K562 (cell line): ENCODE measurements at regions not wholly inside any gene's neighbourhood (a gene's known extent, or its start where the extent isn't known, plus 50 kb on each side); places are given as distances from the start of the nearest gene placed in this dataset.
A peak's percentile ranks its signal among the peaks of the same experiment; 100 is the strongest.

Experiments
- CHD1 ChIP-seq: fragments of 200-600 bp; sonication (generic); IDR thresholded peaks from one replicate; pipeline ENCODE4 v1.6.1; 2012; ENCODE audit warnings: mild to moderate bottlenecking, moderate library complexity, low read length, inconsistent platforms
- EP300 ChIP-seq: IDR thresholded peaks from 2 replicates; pipeline ENCODE4 v1.6.1; 2012; ENCODE audit warnings: low read length, improper control_type of control experiment
- GATAD2A ChIP-seq: fragments of 450-650 bp; IDR thresholded peaks from 2 replicates; pipeline ENCODE4 v1.6.1; 2017
- GTF3C2 ChIP-seq: IDR thresholded peaks from 3 replicates; pipeline ENCODE4 v1.6.1; 2011; ENCODE audit warnings: borderline replicate concordance, mild to moderate bottlenecking, moderate library complexity; ENCODE audit not compliant: insufficient read length; ENCODE audit errors: extremely low read depth
- HOXB6 ChIP-seq: fragments of 250-450 bp; sonication (Bioruptor Pico); IDR thresholded peaks from 2 replicates; pipeline ENCODE4 v1.5.1; 2022; ENCODE audit warnings: mild to moderate bottlenecking, borderline replicate concordance
- L3MBTL2 ChIP-seq: fragments of 450-650 bp; IDR thresholded peaks from 2 replicates; pipeline ENCODE4 v1.6.1; 2016; ENCODE audit warnings: mild to moderate bottlenecking, moderate library complexity
- POLR2B ChIP-seq: fragments of 450-650 bp; IDR thresholded peaks from 2 replicates; pipeline ENCODE4 v1.6.1; 2018; ENCODE audit warnings: low read depth; ENCODE audit not compliant: partially characterized antibody
- POU5F1 ChIP-seq: fragments of 150-350 bp; IDR thresholded peaks from 2 replicates; pipeline ENCODE4 v1.6.1; 2014; ENCODE audit warnings: borderline replicate concordance, low read length, low read depth, mild to moderate bottlenecking; ENCODE audit not compliant: partially characterized antibody
- RBBP5 ChIP-seq: fragments of 200-600 bp; sonication (generic); IDR thresholded peaks from 2 replicates; pipeline ENCODE4 v1.6.1; 2012; ENCODE audit warnings: borderline replicate concordance, mild to moderate bottlenecking, low read length, control low read depth, inconsistent platforms; ENCODE audit not compliant: insufficient read depth, poor library complexity, severe bottlenecking
- TAL1 ChIP-seq: fragments of 450-650 bp; IDR thresholded peaks from 2 replicates; pipeline ENCODE4 v1.6.1; 2016; ENCODE audit warnings: mild to moderate bottlenecking
- TCF7L2 ChIP-seq: fragments of 150-350 bp; IDR thresholded peaks from 2 replicates; pipeline ENCODE4 v1.6.1; 2016; ENCODE audit warnings: low read depth, mild to moderate bottlenecking, low read length, moderate library complexity
- ZNF347 ChIP-seq: fragments of 450-650 bp; formaldehyde crosslinking; IDR thresholded peaks from 2 replicates; pipeline ENCODE4 v1.4.0; 2020; ENCODE audit warnings: low read depth, mild to moderate bottlenecking, moderate library complexity
- ZNF444 ChIP-seq: fragments of 250-450 bp; sonication (Bioruptor Pico); IDR thresholded peaks from 2 replicates; pipeline ENCODE4 v1.4.0; 2020; ENCODE audit warnings: mild to moderate bottlenecking, moderate library complexity
- ZNF780A ChIP-seq: fragments of 250-450 bp; sonication (Bioruptor Pico); IDR thresholded peaks from 2 replicates; pipeline ENCODE4 v1.5.0; 2021; ENCODE audit warnings: mild to moderate bottlenecking
- ZSCAN32 ChIP-seq: fragments of 450-650 bp; formaldehyde crosslinking; IDR thresholded peaks from 2 replicates; pipeline ENCODE4 v1.4.0; 2020; ENCODE audit warnings: mild to moderate bottlenecking, moderate library complexity
- TF ChIP-seq, protein P1 (sequence below): fragments of 250-450 bp; sonication (Bioruptor Pico); IDR thresholded peaks from 2 replicates; pipeline ENCODE4 v1.5.0; 2020; ENCODE audit warnings: mild to moderate bottlenecking, borderline replicate concordance
- TF ChIP-seq, protein P2 (sequence below): fragments of 250-450 bp; sonication (Bioruptor Pico); IDR thresholded peaks from 2 replicates; pipeline ENCODE4 v1.5.0; 2021
- TF ChIP-seq, protein P3 (sequence below): fragments of 450-650 bp; IDR thresholded peaks from 2 replicates; pipeline ENCODE4 v1.6.1; 2016
- TF ChIP-seq, protein P4 (sequence below): fragments of 450-650 bp; IDR thresholded peaks from 2 replicates; pipeline ENCODE4 v1.6.1; 2016; ENCODE audit warnings: borderline replicate concordance

DNA sequence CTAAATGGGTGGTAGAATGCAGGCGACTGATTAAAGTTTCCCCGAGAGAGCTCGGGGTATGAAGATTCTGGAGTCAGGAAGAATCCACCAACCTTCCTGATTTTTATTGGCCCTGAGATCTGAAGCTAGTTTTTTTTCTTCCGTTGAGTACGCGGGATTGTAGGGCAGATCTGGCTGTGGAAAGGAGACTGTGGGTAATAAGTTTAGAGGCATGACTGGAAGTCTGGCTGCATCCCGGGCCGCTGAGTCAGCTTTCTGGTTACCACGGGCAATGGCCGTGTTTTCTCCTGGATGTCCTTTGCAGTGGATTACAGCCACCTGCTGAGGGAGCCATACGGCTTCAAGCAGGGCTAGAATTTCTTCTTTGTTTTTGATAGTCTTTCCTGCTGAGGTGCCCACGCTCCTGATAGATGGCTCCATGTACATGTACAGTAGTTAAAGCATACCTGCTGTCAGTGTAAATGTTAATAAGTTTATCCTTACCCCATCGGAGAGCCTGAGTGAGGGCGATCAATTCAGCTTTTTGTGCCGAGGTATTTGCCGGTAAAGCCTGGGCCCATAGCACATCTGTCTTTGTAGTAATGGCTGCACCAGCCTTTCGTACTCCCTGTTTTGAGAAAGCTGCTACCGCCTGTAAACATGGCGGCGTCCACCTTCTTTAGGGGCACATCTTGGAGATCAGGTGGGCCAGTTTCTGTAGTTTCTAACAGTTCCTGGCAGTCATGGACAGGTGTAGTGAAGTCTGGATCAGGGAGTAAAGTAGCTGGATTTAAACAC, 154.0 kb downstream of the TRIM27 start (continued):
- TF ChIP-seq RBBP5 (no peak), L3MBTL2 (peak; percentile 72), POU5F1 (no peak), TCF7L2 (no peak), GATAD2A (no peak), HOXB6 (CRISPR knock-in tag) (no peak), TAL1 (no peak), POLR2B (no peak), EP300 (no peak), GTF3C2 (no peak), CHD1 (no peak), ZNF347 (CRISPR knock-in tag) (no peak), ZNF444 (CRISPR knock-in tag) (no peak), ZNF780A (no peak), ZSCAN32 (CRISPR knock-in tag) (no peak)
- TF ChIP-seq, protein P1, sequence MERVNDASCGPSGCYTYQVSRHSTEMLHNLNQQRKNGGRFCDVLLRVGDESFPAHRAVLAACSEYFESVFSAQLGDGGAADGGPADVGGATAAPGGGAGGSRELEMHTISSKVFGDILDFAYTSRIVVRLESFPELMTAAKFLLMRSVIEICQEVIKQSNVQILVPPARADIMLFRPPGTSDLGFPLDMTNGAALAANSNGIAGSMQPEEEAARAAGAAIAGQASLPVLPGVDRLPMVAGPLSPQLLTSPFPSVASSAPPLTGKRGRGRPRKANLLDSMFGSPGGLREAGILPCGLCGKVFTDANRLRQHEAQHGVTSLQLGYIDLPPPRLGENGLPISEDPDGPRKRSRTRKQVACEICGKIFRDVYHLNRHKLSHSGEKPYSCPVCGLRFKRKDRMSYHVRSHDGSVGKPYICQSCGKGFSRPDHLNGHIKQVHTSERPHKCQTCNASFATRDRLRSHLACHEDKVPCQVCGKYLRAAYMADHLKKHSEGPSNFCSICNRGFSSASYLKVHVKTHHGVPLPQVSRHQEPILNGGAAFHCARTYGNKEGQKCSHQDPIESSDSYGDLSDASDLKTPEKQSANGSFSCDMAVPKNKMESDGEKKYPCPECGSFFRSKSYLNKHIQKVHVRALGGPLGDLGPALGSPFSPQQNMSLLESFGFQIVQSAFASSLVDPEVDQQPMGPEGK, result no peak
- TF ChIP-seq, protein P2, sequence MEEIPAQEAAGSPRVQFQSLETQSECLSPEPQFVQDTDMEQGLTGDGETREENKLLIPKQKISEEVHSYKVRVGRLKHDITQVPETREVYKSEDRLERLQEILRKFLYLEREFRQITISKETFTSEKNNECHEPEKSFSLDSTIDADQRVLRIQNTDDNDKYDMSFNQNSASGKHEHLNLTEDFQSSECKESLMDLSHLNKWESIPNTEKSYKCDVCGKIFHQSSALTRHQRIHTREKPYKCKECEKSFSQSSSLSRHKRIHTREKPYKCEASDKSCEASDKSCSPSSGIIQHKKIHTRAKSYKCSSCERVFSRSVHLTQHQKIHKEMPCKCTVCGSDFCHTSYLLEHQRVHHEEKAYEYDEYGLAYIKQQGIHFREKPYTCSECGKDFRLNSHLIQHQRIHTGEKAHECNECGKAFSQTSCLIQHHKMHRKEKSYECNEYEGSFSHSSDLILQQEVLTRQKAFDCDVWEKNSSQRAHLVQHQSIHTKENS (CRISPR knock-in tag), result no peak
- TF ChIP-seq, protein P3, sequence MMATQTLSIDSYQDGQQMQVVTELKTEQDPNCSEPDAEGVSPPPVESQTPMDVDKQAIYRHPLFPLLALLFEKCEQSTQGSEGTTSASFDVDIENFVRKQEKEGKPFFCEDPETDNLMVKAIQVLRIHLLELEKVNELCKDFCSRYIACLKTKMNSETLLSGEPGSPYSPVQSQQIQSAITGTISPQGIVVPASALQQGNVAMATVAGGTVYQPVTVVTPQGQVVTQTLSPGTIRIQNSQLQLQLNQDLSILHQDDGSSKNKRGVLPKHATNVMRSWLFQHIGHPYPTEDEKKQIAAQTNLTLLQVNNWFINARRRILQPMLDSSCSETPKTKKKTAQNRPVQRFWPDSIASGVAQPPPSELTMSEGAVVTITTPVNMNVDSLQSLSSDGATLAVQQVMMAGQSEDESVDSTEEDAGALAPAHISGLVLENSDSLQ, result no peak
- TF ChIP-seq, protein P4, sequence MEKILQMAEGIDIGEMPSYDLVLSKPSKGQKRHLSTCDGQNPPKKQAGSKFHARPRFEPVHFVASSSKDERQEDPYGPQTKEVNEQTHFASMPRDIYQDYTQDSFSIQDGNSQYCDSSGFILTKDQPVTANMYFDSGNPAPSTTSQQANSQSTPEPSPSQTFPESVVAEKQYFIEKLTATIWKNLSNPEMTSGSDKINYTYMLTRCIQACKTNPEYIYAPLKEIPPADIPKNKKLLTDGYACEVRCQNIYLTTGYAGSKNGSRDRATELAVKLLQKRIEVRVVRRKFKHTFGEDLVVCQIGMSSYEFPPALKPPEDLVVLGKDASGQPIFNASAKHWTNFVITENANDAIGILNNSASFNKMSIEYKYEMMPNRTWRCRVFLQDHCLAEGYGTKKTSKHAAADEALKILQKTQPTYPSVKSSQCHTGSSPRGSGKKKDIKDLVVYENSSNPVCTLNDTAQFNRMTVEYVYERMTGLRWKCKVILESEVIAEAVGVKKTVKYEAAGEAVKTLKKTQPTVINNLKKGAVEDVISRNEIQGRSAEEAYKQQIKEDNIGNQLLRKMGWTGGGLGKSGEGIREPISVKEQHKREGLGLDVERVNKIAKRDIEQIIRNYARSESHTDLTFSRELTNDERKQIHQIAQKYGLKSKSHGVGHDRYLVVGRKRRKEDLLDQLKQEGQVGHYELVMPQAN, result no peak
